NT2/D1 (cell line): ENCODE measurements at regions not wholly inside any gene's neighbourhood (a gene's known extent, or its start where the extent isn't known, plus 50 kb on each side); places are given as distances from the start of the nearest gene placed in this dataset.

Source experiments
- DNase-seq: peaks from one replicate; pipeline ENCODE4 v3.0.0-alpha.2; 2011; ENCODE audit warnings: low read depth, low spot score
- H3K27me3 ChIP-seq: 2 replicates; pipeline ENCODE4 v1.6.0; 2011; ENCODE audit warnings: mild to moderate bottlenecking; ENCODE audit not compliant: insufficient read length, insufficient read depth
- H3K36me3 ChIP-seq: 2 replicates; pipeline ENCODE4 v1.6.1; 2011; ENCODE audit warnings: mild to moderate bottlenecking, low read length, mixed read lengths; ENCODE audit not compliant: insufficient read depth, insufficient read length
- H3K4me1 ChIP-seq: 2 replicates; pipeline ENCODE4 v1.5.1; 2011; ENCODE audit not compliant: insufficient read depth, insufficient read length
- H3K4me3 ChIP-seq: 2 replicates; pipeline ENCODE4 v1.5.1; 2011; ENCODE audit warnings: low read depth; ENCODE audit not compliant: insufficient read length
- H3K9ac ChIP-seq: 2 replicates; pipeline ENCODE4 v1.6.0; 2011; ENCODE audit warnings: low read depth; ENCODE audit not compliant: insufficient read length
- H3K9me3 ChIP-seq: 2 replicates; pipeline ENCODE4 v1.5.1; 2011; ENCODE audit warnings: mild to moderate bottlenecking, low read length; ENCODE audit not compliant: insufficient read depth
- SUZ12 ChIP-seq: IDR thresholded peaks from 2 replicates; pipeline ENCODE4 v1.6.1; 2011; ENCODE audit not compliant: insufficient read length, insufficient read depth; ENCODE audit errors: extremely low read depth
- YY1 ChIP-seq: IDR thresholded peaks from 2 replicates; pipeline ENCODE4 v1.6.1; 2011; ENCODE audit not compliant: insufficient read length, insufficient read depth
- ZNF274 ChIP-seq: IDR thresholded peaks from 2 replicates; pipeline ENCODE4 v1.6.1; 2011; ENCODE audit warnings: mild to moderate bottlenecking, low read depth, low read length

DNA sequence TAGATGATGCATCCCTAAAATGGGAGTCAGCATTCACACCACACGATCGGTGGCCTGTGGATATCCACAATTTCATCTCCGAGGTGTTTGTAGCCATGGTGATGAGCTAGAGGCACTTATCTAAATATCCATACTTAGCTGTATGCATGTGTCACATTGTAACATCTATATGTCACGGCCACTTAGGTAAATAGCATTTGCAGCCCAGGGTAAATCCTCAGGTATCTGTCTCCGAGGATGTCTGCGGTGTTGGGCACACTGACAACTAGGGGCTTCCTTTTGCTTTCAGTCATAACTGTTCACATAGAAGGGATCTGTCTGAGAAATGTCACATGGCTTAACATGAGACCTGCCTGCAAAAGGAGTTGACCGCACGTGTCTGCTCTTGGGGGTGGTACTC is 455.2 kb upstream of the ZFHX3 start:
- Histone ChIP-seq H3K36me3 (no peaks in the 10 kb centered on the region), H3K4me1 (no peaks in the 10 kb centered on the region), H3K9me3 (no peaks in the 10 kb centered on the region), H3K9ac (no peak overlapping the region), H3K4me3 (no peak overlapping the region), H3K27me3 (no peaks in the 10 kb centered on the region)
- no peak for DNase-seq
- TF ChIP-seq SUZ12 (no peak), ZNF274 (no peak), YY1 (no peak)

- no peak for TF ChIP-seq YY1
- no peak for TF ChIP-seq SUZ12
- TF ChIP-seq ZNF274, result no peak
- DNase-seq, result no peak
- H3K4me1 ChIP-seq, result no peaks in the 10 kb centered on the region
- no peaks in the 10 kb centered on the region for H3K27me3 ChIP-seq
- H3K36me3 ChIP-seq, result no peaks in the 10 kb centered on the region
- no peaks in the 10 kb centered on the region for H3K9me3 ChIP-seq
- no peak overlapping the region for H3K4me3 ChIP-seq
- H3K9ac ChIP-seq, result no peak overlapping the region
Measured at GRCh38 chr16:73499276-73499675, 451.3 kb upstream of the ZFHX3 start.

DNA sequence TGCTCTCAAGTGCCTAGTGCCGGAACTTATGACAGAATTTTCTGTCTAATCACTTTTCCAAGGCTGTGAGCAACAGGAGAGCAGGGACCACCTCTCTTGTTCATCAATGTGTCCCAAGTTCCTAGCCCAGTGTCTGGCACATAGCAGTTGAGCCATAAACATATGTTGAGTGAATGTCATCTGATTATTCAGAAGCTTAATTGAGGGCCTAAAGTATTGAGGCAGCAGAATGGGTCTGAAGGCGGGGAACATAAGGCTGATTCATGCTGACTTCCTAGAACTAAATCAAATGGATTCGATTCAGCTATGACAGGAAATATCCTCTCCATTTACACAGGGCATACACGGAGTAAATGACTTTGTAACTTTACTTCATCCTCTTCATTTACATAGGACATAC is 438.0 kb upstream of the ZFHX3 start:
- no peaks in the 10 kb centered on the region for H3K9me3 ChIP-seq
- H3K27me3 ChIP-seq, result no peaks in the 10 kb centered on the region
- H3K4me1 ChIP-seq, result peaks cover 4% of the 10 kb centered on the region
- no peaks in the 10 kb centered on the region for H3K36me3 ChIP-seq
- TF ChIP-seq SUZ12, result no peak
- no peak for TF ChIP-seq ZNF274
- TF ChIP-seq YY1, result no peak
- H3K9ac ChIP-seq, result no peak overlapping the region
- no peak for DNase-seq
- no peak overlapping the region for H3K4me3 ChIP-seq

DNA sequence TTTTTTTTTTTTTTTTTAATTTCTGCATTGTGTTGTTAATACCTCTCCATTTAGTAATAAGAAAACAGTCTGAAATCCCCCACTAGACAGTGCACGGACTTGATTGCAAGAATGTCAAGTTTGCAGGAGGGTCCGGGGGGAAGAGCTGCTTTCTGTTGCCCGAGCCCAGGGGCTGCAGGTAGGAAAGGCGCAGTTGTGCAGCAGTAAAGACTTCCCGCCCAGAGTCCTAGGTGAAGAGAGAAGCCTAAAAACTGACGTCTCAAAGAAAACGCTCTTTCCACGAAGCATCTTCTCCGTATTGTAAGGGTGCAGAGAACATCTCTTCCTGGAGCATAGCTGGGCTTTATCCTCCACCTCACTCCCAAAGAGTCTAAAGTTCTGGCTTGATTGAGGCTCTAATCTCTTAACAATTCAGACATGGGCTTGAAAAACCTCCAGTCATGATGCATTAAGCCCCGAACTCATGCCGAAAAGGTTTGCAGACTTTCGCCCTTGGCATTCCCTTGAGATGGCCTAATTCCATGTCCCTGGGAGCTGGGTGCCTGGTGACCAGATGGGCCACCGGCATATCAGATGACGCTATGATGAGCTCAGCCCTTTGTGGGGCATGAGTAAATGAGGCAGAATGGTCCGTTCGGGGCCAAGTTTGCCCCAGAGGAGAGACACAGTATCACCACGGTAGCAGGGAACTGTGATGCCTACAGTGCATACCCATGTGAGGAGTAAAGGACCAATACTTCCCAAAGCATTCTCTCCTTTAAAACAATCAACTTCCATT is 436.2 kb upstream of the ZFHX3 start:
- no peak for DNase-seq
- TF ChIP-seq SUZ12, result no peak
- TF ChIP-seq YY1, result no peak
- no peak for TF ChIP-seq ZNF274
- Histone ChIP-seq H3K9me3 (no peaks in the 10 kb centered on the region), H3K9ac (no peak overlapping the region), H3K36me3 (no peaks in the 10 kb centered on the region), H3K27me3 (no peaks in the 10 kb centered on the region), H3K4me3 (no peak overlapping the region), H3K4me1 (peaks cover 4% of the 10 kb centered on the region)

DNA sequence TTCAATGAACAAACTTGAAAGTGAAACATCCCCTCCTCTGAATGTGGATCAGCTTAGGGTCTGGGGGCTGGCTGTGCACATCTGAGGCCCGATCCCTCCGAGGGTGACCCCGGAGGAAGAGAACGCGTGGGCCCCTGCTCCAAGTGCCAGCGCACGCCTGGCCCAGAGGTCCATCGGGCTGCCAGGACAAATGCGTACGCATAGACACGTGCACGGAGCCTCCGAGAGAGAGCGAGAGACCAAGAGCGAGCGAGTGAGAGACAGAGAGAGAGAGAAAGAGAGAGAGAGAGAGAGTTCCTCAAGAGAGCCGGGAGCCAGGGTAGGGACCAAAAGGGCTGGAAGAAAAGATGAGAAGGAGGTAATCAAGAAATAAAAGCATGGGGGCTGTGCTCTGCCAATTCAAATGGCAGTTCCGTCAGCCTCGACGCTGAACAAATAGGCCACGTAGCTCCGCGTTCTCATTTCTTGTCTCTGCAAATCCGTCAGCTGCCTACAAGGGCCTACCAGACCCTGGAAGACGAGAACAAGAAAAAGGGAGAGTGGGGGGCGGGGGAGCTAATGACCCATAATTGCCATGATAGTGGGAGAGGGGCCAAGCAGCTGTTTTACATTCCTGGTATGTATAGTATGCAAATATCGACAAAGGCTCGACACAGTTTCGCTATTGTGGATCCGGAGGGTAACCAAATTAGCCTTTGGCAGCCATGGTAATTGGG is 435.3 kb upstream of the ZFHX3 start:
- H3K4me3 ChIP-seq, result no peak overlapping the region
- no peaks in the 10 kb centered on the region for H3K27me3 ChIP-seq
- no peaks in the 10 kb centered on the region for H3K36me3 ChIP-seq
- no peak overlapping the region for H3K9ac ChIP-seq
- DNase-seq, result peak; percentile 51
- peaks cover 4% of the 10 kb centered on the region for H3K4me1 ChIP-seq
- H3K9me3 ChIP-seq, result no peaks in the 10 kb centered on the region
- TF ChIP-seq YY1 (no peak), ZNF274 (no peak), SUZ12 (no peak)

DNA sequence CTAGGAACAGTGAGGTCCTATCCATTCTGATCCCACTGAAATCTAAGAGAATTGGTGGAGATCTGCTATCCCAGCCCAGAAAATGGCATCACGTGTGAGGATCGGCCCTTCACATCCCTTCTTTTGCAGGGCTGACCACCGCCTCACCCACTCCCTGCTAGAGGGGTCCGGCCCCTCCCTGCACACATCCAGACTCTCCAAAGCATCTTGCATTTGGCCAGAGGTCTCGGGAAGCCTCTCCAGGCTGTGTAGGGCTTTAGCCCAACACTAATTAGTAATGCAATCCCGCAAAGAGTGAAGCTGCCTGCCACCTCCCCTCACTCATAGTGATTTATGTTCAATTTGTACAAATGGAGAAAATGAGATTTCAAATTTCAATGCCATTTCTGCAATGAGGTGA is 434.4 kb upstream of the ZFHX3 start:
- no peak overlapping the region for H3K4me3 ChIP-seq
- H3K9ac ChIP-seq, result no peak overlapping the region
- peaks cover 4% of the 10 kb centered on the region for H3K4me1 ChIP-seq
- TF ChIP-seq SUZ12, result no peak
- TF ChIP-seq ZNF274, result no peak
- no peak for TF ChIP-seq YY1
- no peaks in the 10 kb centered on the region for H3K27me3 ChIP-seq
- no peaks in the 10 kb centered on the region for H3K9me3 ChIP-seq
- H3K36me3 ChIP-seq, result no peaks in the 10 kb centered on the region
- DNase-seq, result no peak

DNA sequence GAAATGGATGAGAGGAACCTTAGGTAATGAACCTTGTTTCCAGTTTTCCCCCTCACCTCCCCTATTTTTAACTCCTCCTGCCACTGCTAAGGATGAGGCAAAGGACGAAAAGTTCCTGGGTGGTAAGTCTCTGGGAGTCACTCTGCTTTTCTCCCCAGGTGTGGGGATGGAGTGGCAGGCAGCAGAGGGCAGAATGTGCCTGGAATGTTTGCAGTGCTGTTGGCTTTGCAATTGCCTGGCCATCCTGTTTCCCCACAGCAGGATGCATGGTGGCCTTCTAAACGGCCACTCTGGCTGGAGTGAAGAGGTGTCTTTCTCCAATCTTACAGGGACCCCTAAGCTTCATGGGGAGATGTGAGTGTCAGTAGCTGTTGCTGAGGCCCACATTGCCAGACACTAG is 432.5 kb upstream of the ZFHX3 start:
- DNase-seq, result no peak

More for the DNA sequence above, 432.5 kb upstream of the ZFHX3 start:
- TF ChIP-seq YY1 (no peak), SUZ12 (no peak), ZNF274 (no peak)
- no peaks in the 10 kb centered on the region for H3K36me3 ChIP-seq
- H3K9ac ChIP-seq, result no peak overlapping the region
- no peaks in the 10 kb centered on the region for H3K9me3 ChIP-seq
- H3K4me1 ChIP-seq, result peaks cover 4% of the 10 kb centered on the region
- no peak overlapping the region for H3K4me3 ChIP-seq
- no peaks in the 10 kb centered on the region for H3K27me3 ChIP-seq
